SW 1271 (cell line): ENCODE measurements at regions not wholly inside any gene's neighbourhood (a gene's known extent, or its start where the extent isn't known, plus 50 kb on each side); places are given as distances from the start of the nearest gene placed in this dataset.

Source experiments
- DNase-seq, 2 experiments: peaks; one replicate each; lab custom pipeline; 2025; lab: John Stamatoyannopoulos, UW

- DNase-seq = no peak
These were observed 166.7 kb downstream of the RBFOX3 start for GRCh38 chr17:79444198-79444597.

GRCh38 chr17:79443026-79443425 lies 167.8 kb downstream of the RBFOX3 start:
- no peak for DNase-seq

DNA sequence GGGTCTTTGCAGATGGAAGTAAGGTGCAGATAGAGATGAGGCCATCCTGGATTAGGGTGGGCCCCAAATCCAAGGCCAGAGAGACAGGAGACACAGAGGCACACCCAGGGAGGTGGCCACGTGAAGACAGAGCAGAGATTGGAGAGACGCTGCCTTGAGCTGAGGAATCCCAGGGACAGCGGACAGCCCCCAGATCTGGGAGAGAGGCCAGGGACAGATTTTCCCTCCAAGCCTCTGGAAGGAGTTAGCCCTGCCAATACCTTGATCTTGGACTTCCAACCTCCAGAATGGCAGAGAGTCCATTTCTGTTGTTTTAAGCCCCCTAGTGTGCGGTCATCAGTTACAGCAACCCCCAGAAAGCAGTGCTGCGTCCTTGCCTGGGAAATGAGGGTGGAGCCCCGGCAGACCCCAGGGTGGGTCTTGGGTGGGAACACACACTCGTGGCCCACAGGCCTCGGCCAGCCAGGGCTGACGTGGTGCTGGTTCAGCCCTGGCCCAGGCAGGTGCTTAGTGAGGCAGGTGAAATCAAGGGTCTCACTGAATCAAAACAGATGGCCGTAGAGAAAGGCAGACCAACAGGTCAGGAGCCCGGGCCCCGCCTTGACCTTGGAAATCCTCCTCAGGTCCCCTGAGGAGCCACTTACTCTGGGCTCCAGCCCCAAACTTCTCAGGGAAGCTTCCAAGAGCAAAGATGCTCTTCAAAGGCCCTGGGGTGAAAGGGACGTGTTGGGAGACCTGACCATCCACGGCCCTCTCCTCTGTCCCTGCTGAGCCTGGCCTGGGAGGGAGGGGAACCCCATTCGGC lies 169.3 kb downstream of the RBFOX3 start:
- DNase-seq = no peak

GRCh38 chr17:79440251-79440650 lies 170.6 kb downstream of the RBFOX3 start:
- DNase-seq = no peak

DNA sequence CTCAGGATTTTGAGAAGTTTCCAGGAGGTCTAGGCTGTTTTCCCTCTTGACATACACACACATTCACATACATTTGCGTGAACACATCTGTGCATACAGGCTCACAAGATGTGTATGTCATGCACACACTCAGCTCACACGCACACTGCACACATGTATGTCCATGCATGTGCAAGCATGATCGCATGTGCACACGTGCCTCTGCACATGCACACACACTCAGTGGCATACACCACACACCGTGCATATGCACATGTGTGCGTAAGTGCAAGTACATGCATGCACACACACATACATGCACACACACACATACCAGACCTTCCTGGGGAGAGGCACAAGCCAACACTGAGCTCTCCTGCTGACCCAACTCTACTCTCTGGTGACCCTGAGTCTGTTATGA lies 171.4 kb downstream of the RBFOX3 start:
- DNase-seq = no peak

- DNase-seq = no peak
These were observed 172.1 kb downstream of the RBFOX3 start for GRCh38 chr17:79438546-79439334.

GRCh38 chr17:79438058-79438457 lies 172.8 kb downstream of the RBFOX3 start:
- DNase-seq = no peak

DNA sequence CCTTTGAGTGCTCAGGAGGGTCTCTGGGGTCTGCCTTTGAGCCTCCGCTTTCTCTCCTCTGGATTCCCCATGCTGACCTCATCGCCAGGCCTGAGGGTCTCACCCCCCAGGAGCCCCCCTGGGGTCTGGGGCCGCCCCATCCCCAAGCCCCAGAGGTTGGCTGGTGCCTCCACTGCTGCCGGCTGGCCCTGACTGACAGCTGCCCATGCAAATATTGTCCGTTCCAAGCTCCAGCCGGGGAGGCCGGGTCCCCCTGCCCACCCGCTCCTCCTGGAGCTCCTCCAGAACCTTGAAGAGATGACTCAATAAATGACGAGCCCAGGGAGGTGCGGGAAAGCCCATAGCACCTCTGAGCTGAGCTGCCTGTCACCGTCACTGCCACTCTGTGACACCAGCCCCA lies 173.8 kb downstream of the RBFOX3 start:
- DNase-seq = no peak

- DNase-seq = no peak
These were observed 174.9 kb downstream of the RBFOX3 start for GRCh38 chr17:79435962-79436361.

GRCh38 chr17:79435296-79435695 lies 175.6 kb downstream of the RBFOX3 start:
- no peak for DNase-seq

DNA sequence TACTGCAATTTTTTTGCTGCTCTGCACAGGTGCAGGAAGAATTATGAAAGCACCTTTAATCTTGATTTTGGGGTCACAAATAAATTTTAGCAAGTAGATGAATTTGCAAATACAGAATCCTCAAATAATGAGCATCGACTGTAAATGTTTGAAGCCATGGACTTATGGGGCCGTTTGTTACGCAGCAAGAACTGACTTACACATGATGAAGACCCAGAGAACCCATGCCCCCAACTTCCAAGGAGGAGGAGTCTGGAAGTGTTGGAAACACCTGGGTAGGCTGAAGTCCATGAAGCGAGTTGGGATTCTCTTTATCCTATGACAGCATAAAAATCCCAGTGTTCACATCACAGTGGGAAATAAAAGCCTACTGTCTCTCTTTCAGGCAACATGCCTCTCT lies 176.6 kb downstream of the RBFOX3 start:
- DNase-seq = no peak

DNA sequence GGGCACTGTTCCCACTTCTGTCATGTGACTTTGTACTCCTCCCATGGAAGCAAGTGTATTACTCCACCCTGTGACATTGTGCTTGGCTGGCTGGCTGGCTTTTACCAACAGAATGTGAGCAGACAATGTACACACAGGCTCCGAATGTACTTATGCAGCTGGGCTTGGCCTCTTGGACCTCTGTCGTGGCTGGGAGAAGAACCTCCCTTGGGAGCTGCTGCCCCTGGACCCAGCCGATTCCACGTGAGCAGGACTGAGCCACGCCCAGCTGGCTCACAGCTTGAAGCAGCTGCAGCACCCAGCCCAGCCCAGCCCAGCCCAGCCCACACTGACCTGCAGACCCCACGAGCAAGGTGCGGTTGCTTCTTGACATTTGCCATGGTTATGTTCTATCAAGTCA lies 177.5 kb downstream of the RBFOX3 start:
- DNase-seq = no peak

GRCh38 chr17:79431175-79431574 lies 179.7 kb downstream of the RBFOX3 start:
- no peak for DNase-seq

GRCh38 chr17:79429864-79430494 lies 180.9 kb downstream of the RBFOX3 start:
- no peak for DNase-seq

GRCh38 chr17:79428988-79429387 lies 181.9 kb downstream of the RBFOX3 start:
- DNase-seq = no peak

DNA sequence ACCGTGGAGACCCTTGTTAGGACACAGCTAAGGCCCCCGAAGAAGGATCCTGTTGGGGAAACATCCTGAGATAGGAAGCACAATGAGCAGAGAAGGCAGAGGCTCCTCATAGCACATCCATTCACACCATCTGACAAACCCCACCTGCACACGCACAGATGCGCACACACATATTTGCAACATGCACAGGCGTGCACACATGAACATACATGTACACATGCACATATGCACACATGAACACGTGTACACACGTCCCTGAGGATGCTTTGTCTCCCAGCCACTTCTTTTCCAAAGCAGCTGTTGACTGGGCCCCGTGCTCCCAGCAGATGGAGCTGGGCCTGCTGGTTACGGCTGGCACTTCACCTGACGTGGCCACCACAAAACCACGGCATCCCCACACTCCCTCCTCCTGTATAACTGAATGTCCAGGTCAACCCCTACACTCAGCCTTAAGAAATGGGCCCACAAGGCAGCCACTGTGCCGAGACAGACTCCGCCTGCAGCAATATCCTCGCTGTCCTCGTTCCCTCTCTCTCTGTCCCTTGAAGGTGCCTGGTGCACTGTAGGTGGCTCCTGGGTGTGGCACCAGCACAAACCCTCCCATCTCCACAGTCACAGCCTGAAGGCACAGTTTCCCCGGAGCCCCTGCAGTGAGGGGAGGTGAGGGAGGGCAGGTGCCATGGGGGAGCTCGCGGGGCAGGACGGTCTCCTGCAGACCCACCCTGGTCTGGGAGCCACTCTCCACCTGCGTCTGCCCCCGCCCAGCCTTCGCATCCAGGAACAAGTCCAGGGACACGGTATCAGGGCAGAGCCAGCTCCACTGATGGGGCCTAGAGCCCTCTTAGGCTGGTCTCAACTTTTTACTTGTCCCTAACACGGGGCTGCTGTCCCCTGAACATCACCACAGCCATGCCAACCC lies 183.0 kb downstream of the RBFOX3 start:
- no peak for DNase-seq

GRCh38 chr17:79425686-79426085 lies 185.2 kb downstream of the RBFOX3 start:
- no peak for DNase-seq

GRCh38 chr17:79424471-79425185 lies 186.2 kb downstream of the RBFOX3 start:
- DNase-seq = no peak

DNA sequence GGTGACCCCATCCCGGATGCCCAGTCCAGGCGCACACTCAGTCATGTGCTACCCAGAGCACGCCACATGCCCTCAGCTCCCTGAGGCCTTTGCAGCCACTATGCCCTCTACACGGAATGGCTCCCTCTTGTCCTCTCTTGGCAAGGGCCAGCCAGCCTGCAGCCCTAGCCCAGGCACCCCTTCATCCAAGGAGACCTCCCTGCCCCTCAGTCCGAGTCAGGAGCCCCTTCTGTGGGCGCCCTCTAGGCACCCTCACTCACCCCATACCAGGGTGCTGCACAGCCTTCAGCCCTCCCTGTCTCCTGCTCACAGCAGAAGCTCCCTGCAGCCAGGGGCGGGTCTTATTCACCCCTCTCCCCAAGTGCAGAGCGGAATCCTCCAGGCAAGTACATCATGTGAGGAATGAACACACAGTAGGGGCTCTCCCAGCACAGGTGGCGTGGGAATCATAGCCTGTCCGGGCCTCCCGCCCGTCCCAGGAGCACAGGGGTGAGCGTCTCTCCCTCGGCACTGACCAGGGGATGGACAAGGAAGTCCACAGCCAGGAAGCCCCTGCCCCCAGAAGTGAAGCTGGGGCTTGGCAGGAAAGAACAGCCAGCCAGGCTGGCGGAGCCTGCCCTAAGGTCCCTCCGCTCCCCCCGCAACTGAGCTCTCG lies 186.9 kb downstream of the RBFOX3 start:
- DNase-seq = no peak

GRCh38 chr17:79422236-79422635 lies 188.6 kb downstream of the RBFOX3 start:
- DNase-seq = no peak
